Psoas muscle (tissue), 7 donors: ENCODE measurements at regions not wholly inside any gene's neighbourhood (a gene's known extent, or its start where the extent isn't known, plus 50 kb on each side); places are given as distances from the start of the nearest gene placed in this dataset.

Experiments
- ATAC-seq, 4 donors: fragments of 200-7000 bp; cut with Tn5 transposase; one replicate each; pipeline ENCODE4 v1.9.1; 2020; ENCODE audit warnings: moderate library complexity in 3 of 4, mild to moderate bottlenecking in 2 of 4
- DNase-seq, 2 donors: peaks; one replicate each; pipeline ENCODE4 v3.0.0-alpha.2; 2020
- H3K27ac ChIP-seq: fragments of 200-600 bp; one replicate; pipeline ENCODE4 v1.8.0; 2022
- H3K27me3 ChIP-seq, 3 donors: fragments of 200-600 bp in 1 of 3; one replicate each; pipeline versions ENCODE4 v1.6.1 to v1.8.0; 2013 to 2022; ENCODE audit warnings: low read length in 2 of 3, mild to moderate bottlenecking in 2 of 3, moderate library complexity in 1 of 3; ENCODE audit not compliant: insufficient read depth in 3 of 3
- H3K36me3 ChIP-seq, 2 donors: fragments of 200-600 bp in 1 of 2; one replicate each; pipeline versions ENCODE4 v1.6.1 to v1.8.0; 2013 to 2022; ENCODE audit warnings: low read depth in 1 of 2, mild to moderate bottlenecking in 1 of 2, moderate library complexity in 1 of 2; ENCODE audit not compliant: insufficient read depth in 1 of 2
- H3K4me1 ChIP-seq: fragments of 200-600 bp; one replicate; pipeline ENCODE4 v1.8.0; 2022
- H3K4me3 ChIP-seq: fragments of 200-600 bp; one replicate; pipeline ENCODE4 v1.8.0; 2022; ENCODE audit warnings: mild to moderate bottlenecking
- H3K9me3 ChIP-seq: fragments of 200-600 bp; one replicate; pipeline ENCODE4 v1.8.0; 2022
- WGBS, 3 donors: extraction: QIAGEN DNeasy Blood & Tissue Kit; methylation state at CpG; one replicate each; pipeline versions ENCODE4 v1.1.6 to v1.1.7; 2013; 5-methylcytosine and 5-hydroxymethylcytosine counted together
- intact Hi-C, 2 donors: fragments of 100-400 bp; cut with DNase I; formaldehyde crosslinking; loops; one replicate each; pipeline versions ENCODE4 v1.11.0 to v1.14.2; 2022
- TF ChIP-seq, protein P1 (sequence below): fragments of 200-600 bp; IDR thresholded peaks from one replicate; pipeline ENCODE4 v1.8.0; 2022; ENCODE audit warnings: antibody characterized with exemption
- donor health status: healthy with polysubstance abuse.
- donor health status: DM: no; HTN: no; CAD: no; lungs with moderate emphysema.
- donor health status: Bipolar disorder and iron deficiency.
- donor health status: healthy.
- donor health status: DM: yes; HTN: yes; CAD: no.
- donor health status: DM: no; HTN: no; CAD: no.
- donor health status: DM: yes; HTN: yes; CAD: no.

DNA sequence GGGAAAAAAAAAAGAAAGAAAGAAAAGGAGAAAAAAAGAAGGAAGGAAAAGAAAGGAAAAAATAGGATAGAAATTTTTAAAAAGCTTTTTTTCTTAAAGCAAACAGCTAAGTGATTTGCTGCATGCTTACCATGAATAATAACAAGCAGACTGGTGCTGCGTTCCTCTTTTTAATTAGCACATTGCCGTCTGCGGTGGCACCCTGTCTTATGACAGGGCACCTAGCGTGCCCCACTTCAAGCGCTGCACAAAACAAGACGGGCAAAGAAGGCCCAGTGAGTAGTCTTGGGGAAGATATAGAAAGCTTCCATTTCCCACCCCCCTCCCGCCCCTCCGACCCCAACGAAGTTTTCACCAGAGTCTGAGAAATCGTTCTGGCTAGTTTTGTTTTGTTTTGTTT is 513.9 kb downstream of the ZNF608 start:
- Histone ChIP-seq H3K36me3 (no peaks in the 10 kb centered on the region), H3K27me3 (no peaks in the 10 kb centered on the region), H3K4me3 (no peak overlapping the region), H3K4me1 (no peaks in the 10 kb centered on the region), H3K9me3 (no peaks in the 10 kb centered on the region), H3K27ac (no peak overlapping the region)
- intact Hi-C loops, result no loop called here
- WGBS, 3 donors, result 93 to 95% (median 95%) methylated on average over 10 of the region's 10 CpGs
- DNase-seq (no peak), ATAC-seq (no peak)
- TF ChIP-seq, protein P1, sequence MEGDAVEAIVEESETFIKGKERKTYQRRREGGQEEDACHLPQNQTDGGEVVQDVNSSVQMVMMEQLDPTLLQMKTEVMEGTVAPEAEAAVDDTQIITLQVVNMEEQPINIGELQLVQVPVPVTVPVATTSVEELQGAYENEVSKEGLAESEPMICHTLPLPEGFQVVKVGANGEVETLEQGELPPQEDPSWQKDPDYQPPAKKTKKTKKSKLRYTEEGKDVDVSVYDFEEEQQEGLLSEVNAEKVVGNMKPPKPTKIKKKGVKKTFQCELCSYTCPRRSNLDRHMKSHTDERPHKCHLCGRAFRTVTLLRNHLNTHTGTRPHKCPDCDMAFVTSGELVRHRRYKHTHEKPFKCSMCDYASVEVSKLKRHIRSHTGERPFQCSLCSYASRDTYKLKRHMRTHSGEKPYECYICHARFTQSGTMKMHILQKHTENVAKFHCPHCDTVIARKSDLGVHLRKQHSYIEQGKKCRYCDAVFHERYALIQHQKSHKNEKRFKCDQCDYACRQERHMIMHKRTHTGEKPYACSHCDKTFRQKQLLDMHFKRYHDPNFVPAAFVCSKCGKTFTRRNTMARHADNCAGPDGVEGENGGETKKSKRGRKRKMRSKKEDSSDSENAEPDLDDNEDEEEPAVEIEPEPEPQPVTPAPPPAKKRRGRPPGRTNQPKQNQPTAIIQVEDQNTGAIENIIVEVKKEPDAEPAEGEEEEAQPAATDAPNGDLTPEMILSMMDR, result no peak

DNA sequence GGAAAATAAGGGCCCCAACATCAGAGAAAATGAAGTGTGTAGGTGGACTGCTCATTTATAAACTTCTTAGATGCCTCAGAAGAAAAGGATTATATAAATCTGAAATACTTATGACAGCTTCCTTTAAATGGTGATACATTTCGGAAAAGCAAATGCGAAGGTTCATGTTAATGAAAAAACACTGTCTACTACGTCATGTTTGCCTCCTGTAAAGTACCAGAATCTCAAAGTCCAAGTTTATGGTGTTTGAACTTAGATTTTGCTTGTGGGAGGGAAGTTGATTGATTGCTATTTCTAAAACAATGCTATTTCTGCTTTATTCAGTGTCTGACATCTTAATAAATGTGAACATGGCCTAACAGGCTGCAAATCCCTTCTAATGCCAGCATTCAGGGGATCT is 514.6 kb downstream of the ZNF608 start:
- Histone ChIP-seq H3K4me1 (no peaks in the 10 kb centered on the region), H3K27me3 (no peaks in the 10 kb centered on the region), H3K36me3 (no peaks in the 10 kb centered on the region), H3K9me3 (no peaks in the 10 kb centered on the region), H3K4me3 (no peak overlapping the region), H3K27ac (no peak overlapping the region)
- 95 to 99% (median 95%) methylated on average over 3 of the region's 3 CpGs for WGBS, 3 donors
- intact Hi-C loops, result no loop called here
- TF ChIP-seq, protein P1, result no peak
- ATAC-seq (no peak), DNase-seq (no peak)

DNA sequence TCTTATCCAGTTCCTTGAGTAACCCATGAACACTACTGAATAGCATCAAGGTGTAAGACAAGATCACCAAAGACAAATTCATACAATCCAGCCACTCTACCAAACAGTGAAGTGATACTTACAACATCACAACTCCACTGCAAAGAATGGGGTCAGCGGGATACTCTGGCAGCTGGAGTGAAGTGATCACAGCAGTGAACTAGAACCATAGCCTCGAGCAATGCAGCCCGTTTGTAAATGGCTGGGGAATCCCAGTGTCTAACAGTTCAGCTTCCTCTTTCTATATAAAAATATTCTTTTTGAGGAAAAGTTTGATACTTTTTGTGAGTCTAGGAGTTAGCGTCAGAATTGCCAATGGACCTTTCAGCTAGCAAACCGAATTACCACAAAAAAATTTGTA is 515.2 kb downstream of the ZNF608 start:
- Histone ChIP-seq H3K4me3 (no peak overlapping the region), H3K4me1 (no peaks in the 10 kb centered on the region), H3K9me3 (no peaks in the 10 kb centered on the region), H3K27ac (no peak overlapping the region), H3K36me3 (no peaks in the 10 kb centered on the region), H3K27me3 (no peaks in the 10 kb centered on the region)
- ATAC-seq, result no peak
- intact Hi-C loops, result no loop called here
- WGBS, 3 donors, result 90 to 94% (median 90%) methylated on average over 5 of the region's 5 CpGs
- no peak for DNase-seq
- TF ChIP-seq, protein P1, result no peak

DNA sequence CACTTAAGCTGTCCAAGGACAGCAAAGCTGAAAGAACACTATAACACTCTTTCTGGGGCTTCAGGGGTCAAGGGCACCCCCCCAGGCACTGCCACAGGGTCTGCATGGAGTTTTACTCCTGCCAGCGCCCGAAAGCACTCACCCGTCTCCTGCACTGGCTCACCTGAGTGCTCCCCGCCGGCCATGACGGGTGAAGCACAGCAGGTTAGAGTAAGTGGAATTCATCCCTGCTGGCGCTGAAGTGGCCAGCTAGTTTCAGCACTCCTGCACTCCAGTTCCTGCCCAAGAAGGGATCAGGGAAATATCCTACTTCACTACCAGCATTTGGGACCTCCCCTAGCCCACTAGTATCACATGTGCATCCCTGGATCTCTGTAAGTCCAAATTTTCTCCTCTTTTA is 516.0 kb downstream of the ZNF608 start:
- H3K27me3 ChIP-seq, result no peaks in the 10 kb centered on the region

DNA sequence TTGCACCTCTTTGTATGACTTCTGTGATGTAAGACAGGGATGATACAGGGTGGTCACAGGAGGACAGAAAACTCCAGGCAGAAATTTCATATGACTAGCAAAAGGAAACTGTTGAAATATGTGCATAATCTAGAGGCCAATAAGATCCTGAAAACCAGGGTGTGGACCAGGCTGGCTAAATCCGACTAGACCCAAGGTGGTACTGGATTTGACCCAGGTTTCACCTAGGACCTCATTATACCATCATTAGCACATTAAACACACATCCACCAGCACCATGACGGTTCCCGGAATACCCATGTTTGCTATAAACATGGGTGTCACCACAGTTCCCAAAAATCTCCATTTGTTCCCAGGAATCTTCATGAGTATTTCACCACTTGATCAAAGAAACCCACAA is 517.1 kb downstream of the ZNF608 start:
- Histone ChIP-seq H3K9me3 (no peaks in the 10 kb centered on the region), H3K4me3 (no peak overlapping the region), H3K36me3 (no peaks in the 10 kb centered on the region), H3K27ac (no peak overlapping the region), H3K4me1 (no peaks in the 10 kb centered on the region), H3K27me3 (no peaks in the 10 kb centered on the region)
- ATAC-seq (no peak), DNase-seq (no peak)
- 96 to 100% (median 100%) methylated on average over 3 of the region's 3 CpGs for WGBS, 3 donors
- intact Hi-C loops, result no loop called here
- TF ChIP-seq, protein P1, result no peak

More for the DNA sequence above, 516.0 kb downstream of the ZNF608 start:
- 80 to 99% (median 96%) methylated on average over 7 of the region's 7 CpGs for WGBS, 3 donors
- no peaks in the 10 kb centered on the region for H3K4me1 ChIP-seq
- H3K27ac ChIP-seq, result no peak overlapping the region
- no peak for ATAC-seq
- no peak overlapping the region for H3K4me3 ChIP-seq
- intact Hi-C loops, result no loop called here
- no peaks in the 10 kb centered on the region for H3K9me3 ChIP-seq
- no peaks in the 10 kb centered on the region for H3K36me3 ChIP-seq
- TF ChIP-seq, protein P1, result no peak
- DNase-seq, result no peak
